Caco-2 (cell line): ENCODE measurements at regions not wholly inside any gene's neighbourhood (a gene's known extent, or its start where the extent isn't known, plus 50 kb on each side); places are given as distances from the start of the nearest gene placed in this dataset.

Source experiments
- BruUV-seq: library from RNA; stranded (reverse); fragments of 400-500 nt; replicated peaks from 2 replicates; lab custom pipeline; 2021; lab: Mats Ljungman, UMichigan
- CTCF ChIA-PET: fragments of 300-600 bp; sonication (Branson Sonifier 250); formaldehyde crosslinking; loops from one replicate; lab custom pipeline; 2022; ENCODE audit warnings: antibody characterized with exemption; lab: Charles Lee
- POLR2A ChIA-PET: fragments of 300-600 bp; sonication (Branson Sonifier 250); formaldehyde crosslinking; loops from one replicate; lab custom pipeline; 2022; ENCODE audit warnings: antibody characterized with exemption; lab: Charles Lee
- DNase-seq, 2 experiments: peaks; one replicate each; pipeline versions ENCODE4 v3.0.0 to v3.0.0-alpha.2; 2020 to 2022
- H3K27me3 ChIP-seq: replicated peaks from 2 replicates; pipeline ENCODE4 v1.6.0; 2011; ENCODE audit warnings: low read length; ENCODE audit not compliant: control insufficient read depth, insufficient read depth
- H3K36me3 ChIP-seq: 2 replicates; pipeline ENCODE4 v1.5.1; 2011; ENCODE audit warnings: low read length; ENCODE audit not compliant: control insufficient read depth, insufficient read depth
- H3K4me1 ChIP-seq: fragments of 250-450 bp; sonication (Bioruptor Pico); 2 replicates; pipeline ENCODE4 v1.5.1; 2020; ENCODE audit warnings: mild to moderate bottlenecking
- H3K4me3 ChIP-seq: 2 replicates; pipeline ENCODE4 v1.5.1; 2011; ENCODE audit warnings: low read depth, mild to moderate bottlenecking, control low read depth, low read length
- H3K9me3 ChIP-seq: fragments of 250-450 bp; sonication (Bioruptor Pico); 2 replicates; pipeline ENCODE4 v1.5.1; 2020; ENCODE audit warnings: mild to moderate bottlenecking, moderate library complexity
- H3K27ac Mint-ChIP-seq: one replicate; pipeline ENCODE4 v1.8.0; 2022; ENCODE audit warnings: mixed read lengths; ENCODE audit not compliant: unreplicated experiment
- H3K27me3 Mint-ChIP-seq: one replicate; pipeline ENCODE4 v1.8.0; 2022; ENCODE audit warnings: mixed read lengths; ENCODE audit not compliant: insufficient read depth, unreplicated experiment
- H3K36me3 Mint-ChIP-seq: one replicate; pipeline ENCODE4 v1.8.0; 2022; ENCODE audit warnings: mild to moderate bottlenecking, mixed read lengths; ENCODE audit not compliant: insufficient read depth, unreplicated experiment
- H3K4me1 Mint-ChIP-seq: one replicate; pipeline ENCODE4 v1.8.0; 2022; ENCODE audit warnings: low read depth, mixed read lengths; ENCODE audit not compliant: unreplicated experiment
- H3K4me3 Mint-ChIP-seq: one replicate; pipeline ENCODE4 v1.8.0; 2022; ENCODE audit warnings: mild to moderate bottlenecking, moderate library complexity, mixed read lengths; ENCODE audit not compliant: unreplicated experiment
- H3K9me3 Mint-ChIP-seq: one replicate; pipeline ENCODE4 v1.8.0; 2022; ENCODE audit warnings: mixed read lengths; ENCODE audit not compliant: unreplicated experiment
- CTCF ChIP-seq, 2 experiments: fragments of 200-600 bp in 1 of 2; IDR thresholded peaks; 1 replicate in 1 of 2; 2 replicates in 1 of 2; pipeline versions ENCODE4 v1.5.1 to v1.8.0; 2011 to 2022; ENCODE audit warnings: antibody characterized with exemption in 1 of 2, control low read depth in 1 of 2, inconsistent platforms in 1 of 2, low read depth in 1 of 2, low read length in 1 of 2, mild to moderate bottlenecking in 1 of 2, moderate library complexity in 1 of 2; ENCODE audit not compliant: insufficient read depth in 1 of 2, severe bottlenecking in 1 of 2, unreplicated experiment in 1 of 2
- intact Hi-C: fragments of 100-400 bp; cut with micrococcal nuclease; formaldehyde crosslinking; loops from one replicate; pipeline ENCODE4 v1.10.0; 2022; ENCODE audit not compliant: unreplicated experiment

- Mint-ChIP-seq H3K4me3 (no peak overlapping the region), H3K4me1 (no peaks in the 10 kb centered on the region), H3K27me3 (peaks cover 25% of the 10 kb centered on the region), H3K27ac (no peak overlapping the region), H3K9me3 (no peaks in the 10 kb centered on the region), H3K36me3 (peaks cover 5% of the 10 kb centered on the region)
- H3K9me3 ChIP-seq, result no peaks in the 10 kb centered on the region
- no peak for TF ChIP-seq CTCF (IDR thresholded peaks at IDR 0.05; ENCODE audit: insufficient read depth in 1 of 2, low read depth in 1 of 2, low read length in 1 of 2, severe bottlenecking in 1 of 2, unreplicated experiment in 1 of 2)
- no TSS peak for BruUV-seq
- intact Hi-C loops, result no loop called here
- CTCF ChIA-PET, result no interaction called here
- no peak overlapping the region for H3K4me3 ChIP-seq
- no peaks in the 10 kb centered on the region; the same call in 1 of the 2 replicates for H3K27me3 ChIP-seq
- DNase-seq, result no peak
- POLR2A ChIA-PET, result no interaction called here
- H3K36me3 ChIP-seq, result no peaks in the 10 kb centered on the region
- no peaks in the 10 kb centered on the region for H3K4me1 ChIP-seq
Observed at GRCh38 chr22:47547881-47548650, 785.6 kb downstream of the TBC1D22A start.

GRCh38 chr22:47547239-47547661, 784.8 kb downstream of the TBC1D22A start:
- peaks cover 5% of the 10 kb centered on the region for H3K36me3 Mint-ChIP-seq
- no peaks in the 10 kb centered on the region for H3K9me3 Mint-ChIP-seq
- Histone ChIP-seq H3K4me1 (no peaks in the 10 kb centered on the region), H3K27me3 (no peaks in the 10 kb centered on the region), H3K36me3 (no peaks in the 10 kb centered on the region), H3K9me3 (no peaks in the 10 kb centered on the region), H3K4me3 (no peak overlapping the region)
- no peak overlapping the region for H3K4me3 Mint-ChIP-seq
- ChIA-PET CTCF (no interaction called here), POLR2A (no interaction called here)
- no TSS peak for BruUV-seq
- peaks cover 25% of the 10 kb centered on the region for H3K27me3 Mint-ChIP-seq
- H3K4me1 Mint-ChIP-seq, result no peaks in the 10 kb centered on the region
- no peak for TF ChIP-seq CTCF (IDR thresholded peaks at IDR 0.05; ENCODE audit: insufficient read depth in 1 of 2, low read depth in 1 of 2, low read length in 1 of 2, severe bottlenecking in 1 of 2, unreplicated experiment in 1 of 2)
- intact Hi-C loops, result no loop called here
- no peak for DNase-seq
- no peak overlapping the region for H3K27ac Mint-ChIP-seq

- Histone ChIP-seq H3K9me3 (no peaks in the 10 kb centered on the region), H3K27me3 (no peaks in the 10 kb centered on the region), H3K4me1 (no peaks in the 10 kb centered on the region), H3K4me3 (no peak overlapping the region), H3K36me3 (no peaks in the 10 kb centered on the region)
- DNase-seq, result no peak
- TF ChIP-seq CTCF (IDR thresholded peaks at IDR 0.05; ENCODE audit: insufficient read depth in 1 of 2, low read depth in 1 of 2, low read length in 1 of 2, severe bottlenecking in 1 of 2, unreplicated experiment in 1 of 2), result no peak
- POLR2A ChIA-PET, result no interaction called here
- Mint-ChIP-seq H3K27me3 (peaks cover 16% of the 10 kb centered on the region), H3K36me3 (peaks cover 5% of the 10 kb centered on the region), H3K9me3 (no peaks in the 10 kb centered on the region), H3K4me3 (no peak overlapping the region), H3K4me1 (no peaks in the 10 kb centered on the region), H3K27ac (no peak overlapping the region)
- no TSS peak for BruUV-seq
- intact Hi-C loops, result no loop called here
- CTCF ChIA-PET, result no interaction called here
Observed at GRCh38 chr22:47544696-47545095, 782.2 kb downstream of the TBC1D22A start.
